Spleen (tissue), 11 donors: ENCODE measurements at regions not wholly inside any gene's neighbourhood (a gene's known extent, or its start where the extent isn't known, plus 50 kb on each side); places are given as distances from the start of the nearest gene placed in this dataset.

ENCODE experiments used
- DNase-seq: peaks from one replicate; pipeline ENCODE4 v3.0.0-alpha.2; 2020
- H3K27ac ChIP-seq, 8 donors: fragments of 200-600 bp; sonication (generic) in 7 of 8; 1 replicate in 4 of 8; 2 replicates in 4 of 8; pipeline versions ENCODE4 v1.5.0 to v1.8.0; 2016 to 2021; ENCODE audit warnings: inconsistent platforms in 4 of 8, mild to moderate bottlenecking in 4 of 8, moderate library complexity in 1 of 8
- H3K27me3 ChIP-seq, 7 donors: fragments of 200-600 bp; sonication (generic) in 6 of 7; replicated peaks in 1 of 7; 1 replicate in 4 of 7; 2 replicates in 3 of 7; pipeline versions ENCODE4 v1.5.0 to v1.8.0; 2016 to 2021; ENCODE audit warnings: inconsistent platforms in 3 of 7, mild to moderate bottlenecking in 1 of 7
- H3K36me3 ChIP-seq, 6 donors: fragments of 200-600 bp; sonication (generic) in 5 of 6; 1 replicate in 4 of 6; 2 replicates in 2 of 6; pipeline versions ENCODE4 v1.5.0 to v1.8.0; 2016 to 2021; ENCODE audit warnings: inconsistent platforms in 2 of 6
- H3K4me1 ChIP-seq, 6 donors: fragments of 200-600 bp; sonication (generic) in 5 of 6; 1 replicate in 3 of 6; 2 replicates in 3 of 6; pipeline versions ENCODE4 v1.5.0 to v1.8.0; 2016 to 2021; ENCODE audit warnings: inconsistent platforms in 3 of 6
- H3K4me3 ChIP-seq, 8 donors: fragments of 200-600 bp; sonication (generic) in 7 of 8; 1 replicate in 4 of 8; 2 replicates in 4 of 8; pipeline versions ENCODE4 v1.5.0 to v1.8.0; 2016 to 2021; ENCODE audit warnings: inconsistent platforms in 4 of 8, mild to moderate bottlenecking in 4 of 8, moderate library complexity in 2 of 8
- H3K9me3 ChIP-seq, 8 donors: fragments of 200-600 bp; sonication (generic) in 7 of 8; 1 replicate in 4 of 8; 2 replicates in 4 of 8; pipeline versions ENCODE4 v1.5.0 to v1.8.0; 2016 to 2021; ENCODE audit warnings: inconsistent platforms in 4 of 8
- CTCF ChIP-seq, 11 experiments: fragments of 200-600 bp in 7 of 11; fragments of 450-650 bp in 4 of 11; sonication (generic) in 4 of 11; IDR thresholded peaks in 8 of 11; conservative IDR thresholded peaks in 3 of 11; 1 replicate in 7 of 11; 2 replicates in 4 of 11; pipeline versions ENCODE4 v1.4.0 to v1.8.0; 2016 to 2021; ENCODE audit warnings: antibody characterized with exemption in 11 of 11, inconsistent platforms in 4 of 11, mild to moderate bottlenecking in 1 of 11
- POLR2A ChIP-seq, 3 donors: fragments of 450-650 bp; IDR thresholded peaks; one replicate each; pipeline ENCODE4 v1.5.1; 2017; ENCODE audit warnings: antibody characterized with exemption in 3 of 3, mild to moderate bottlenecking in 1 of 3
- POLR2AphosphoS5 ChIP-seq, 3 donors: sonication (generic); formaldehyde crosslinking; IDR thresholded peaks; one replicate each; pipeline ENCODE4 v1.5.1; 2017; ENCODE audit warnings: antibody characterized with exemption in 3 of 3
- WGBS, 5 donors: extraction: QIAGEN DNeasy Blood & Tissue Kit in 3 of 5; methylation state at CpG; one replicate each; pipeline versions ENCODE4 v1.1.5 to v1.1.7; 2013 to 2018; 5-methylcytosine and 5-hydroxymethylcytosine counted together
- intact Hi-C: fragments of 100-400 bp; cut with DNase I; formaldehyde crosslinking; loops from one replicate; pipeline ENCODE4 v1.15.0; 2023; ENCODE audit warnings: low total_unique reads
- donor health status: healthy with polysubstance abuse.
- donor health status: DM: no; HTN: no; CAD: no; lungs with moderate emphysema.
- donor health status: DM: no; HTN: no; CAD: no.
- donor health status: Bipolar disorder and iron deficiency.
- donor health status: healthy.
- donor health status: DM: no; HTN: no; CAD: no.
- donor health status: DM: yes; HTN: yes; CAD: no.

- no peak overlapping the region for H3K4me3 ChIP-seq
- intact Hi-C loops: no loop called here
- no peak for DNase-seq
- no peak overlapping the region for H3K27ac ChIP-seq
- no peaks in the 10 kb centered on the region for H3K27me3 ChIP-seq
- no peaks in the 10 kb centered on the region for H3K4me1 ChIP-seq
- H3K36me3 ChIP-seq: no peaks in the 10 kb centered on the region
- peaks cover 0 to 14% (median 4%) of the 10 kb centered on the region in 8 donors for H3K9me3 ChIP-seq
- 75 to 85% (median 83%) methylated on average over 5 of the region's 5 CpGs for WGBS, 5 donors
- TF ChIP-seq POLR2A (IDR thresholded peaks at IDR 0.05): no peak
- TF ChIP-seq POLR2AphosphoS5 (IDR thresholded peaks at IDR 0.05): no peak
- no peak for TF ChIP-seq CTCF (IDR thresholded peaks at IDR 0.05 in 8 of 11, conservative IDR thresholded peaks at IDR 0.05 in 3 of 11)
These were observed 379.8 kb upstream of the PRICKLE1 start for GRCh38 chr12:42969355-42969754.

GRCh38 chr12:42968426-42968825 lies 378.9 kb upstream of the PRICKLE1 start:
- no peaks in the 10 kb centered on the region for H3K27me3 ChIP-seq
- no peak overlapping the region for H3K4me3 ChIP-seq
- DNase-seq: no peak
- TF ChIP-seq POLR2AphosphoS5 (IDR thresholded peaks at IDR 0.05) (no peak), CTCF (IDR thresholded peaks at IDR 0.05 in 8 of 11, conservative IDR thresholded peaks at IDR 0.05 in 3 of 11) (no peak), POLR2A (IDR thresholded peaks at IDR 0.05) (no peak)
- 64 to 92% (median 69%) methylated on average over 1 of the region's 1 CpG for WGBS, 5 donors
- no peaks in the 10 kb centered on the region for H3K36me3 ChIP-seq
- no peaks in the 10 kb centered on the region for H3K4me1 ChIP-seq
- intact Hi-C loops: no loop called here
- H3K9me3 ChIP-seq: peaks cover 0 to 14% (median 3%) of the 10 kb centered on the region in 8 donors
- H3K27ac ChIP-seq: no peak overlapping the region

GRCh38 chr12:42967850-42968249 lies 378.3 kb upstream of the PRICKLE1 start:
- Histone ChIP-seq H3K4me1 (no peaks in the 10 kb centered on the region), H3K36me3 (no peaks in the 10 kb centered on the region), H3K4me3 (no peak overlapping the region), H3K27me3 (no peaks in the 10 kb centered on the region), H3K9me3 (peaks cover 0 to 14% (median 3%) of the 10 kb centered on the region in 8 donors), H3K27ac (no peak overlapping the region)
- TF ChIP-seq CTCF (IDR thresholded peaks at IDR 0.05 in 8 of 11, conservative IDR thresholded peaks at IDR 0.05 in 3 of 11) (no peak), POLR2AphosphoS5 (IDR thresholded peaks at IDR 0.05) (no peak), POLR2A (IDR thresholded peaks at IDR 0.05) (no peak)
- intact Hi-C loops: no loop called here
- 82 to 97% (median 87%) methylated on average over 3 of the region's 3 CpGs for WGBS, 5 donors
- no peak for DNase-seq

GRCh38 chr12:42963988-42964387 lies 374.4 kb upstream of the PRICKLE1 start:
- no peaks in the 10 kb centered on the region for H3K4me1 ChIP-seq
- TF ChIP-seq POLR2AphosphoS5 (IDR thresholded peaks at IDR 0.05): no peak
- no peak for TF ChIP-seq CTCF (IDR thresholded peaks at IDR 0.05 in 8 of 11, conservative IDR thresholded peaks at IDR 0.05 in 3 of 11)
- TF ChIP-seq POLR2A (IDR thresholded peaks at IDR 0.05): no peak
- intact Hi-C loops: no loop called here
- WGBS, 5 donors: 82 to 90% (median 88%) methylated on average over 3 of the region's 3 CpGs
- no peak overlapping the region for H3K27ac ChIP-seq
- no peaks in the 10 kb centered on the region for H3K36me3 ChIP-seq
- H3K9me3 ChIP-seq: no peaks in the 10 kb centered on the region
- no peak overlapping the region for H3K4me3 ChIP-seq
- H3K27me3 ChIP-seq: no peaks in the 10 kb centered on the region
- no peak for DNase-seq
